ENCODE measurements at regions not wholly inside any gene's neighbourhood (a gene's known extent, or its start where the extent isn't known, plus 50 kb on each side); places are given as distances from the start of the nearest gene placed in this dataset.

DNA sequence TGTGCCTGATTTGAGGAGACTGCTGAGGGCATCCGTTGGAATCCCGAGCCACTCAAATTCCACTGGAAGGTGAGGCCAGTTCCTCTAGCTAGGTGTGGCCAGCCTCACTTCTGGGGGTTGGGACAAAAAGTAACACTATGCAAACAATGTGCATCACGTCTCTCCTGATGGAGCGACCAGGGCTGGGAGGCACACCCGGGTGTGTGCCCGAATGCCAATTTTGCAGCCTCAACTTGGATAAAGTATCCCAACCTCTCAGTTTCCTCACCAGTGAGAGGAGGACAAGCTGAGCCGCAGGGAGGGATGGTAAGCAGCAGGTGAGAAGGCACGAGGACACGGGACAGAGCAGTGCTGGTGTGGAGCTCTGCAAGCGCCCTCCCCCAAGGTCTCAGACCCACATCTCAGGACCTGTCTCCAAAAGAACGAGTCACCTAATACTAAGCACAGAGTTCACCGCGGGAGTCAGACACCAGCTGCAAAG lies 218.3 kb downstream of the HAUS1 start:
- TF ChIP-seq POLR2A (IDR thresholded peaks at IDR 0.05; ENCODE audit: borderline replicate concordance, extremely low read depth, insufficient read depth, insufficient read length) (no peak), TCF7L2 (IDR thresholded peaks at IDR 0.05; ENCODE audit: borderline replicate concordance, extremely low read depth, insufficient read depth, insufficient read length) (no peak), EZH2 (IDR thresholded peaks at IDR 0.05) (no peak), POLR2AphosphoS5 (IDR thresholded peaks at IDR 0.05; ENCODE audit: low read depth, low read length) (no peak), JUND (IDR thresholded peaks at IDR 0.05) (no peak), EZH2phosphoT487 (IDR thresholded peaks at IDR 0.05; ENCODE audit: borderline replicate concordance) (no peak), CBX3 (IDR thresholded peaks at IDR 0.05; ENCODE audit: low read depth) (no peak), FOSL1 (IDR thresholded peaks at IDR 0.05; ENCODE audit: low read depth) (no peak), RAD21 (IDR thresholded peaks at IDR 0.05; ENCODE audit: low read depth) (no peak)
- TF ChIP-seq, protein P1, sequence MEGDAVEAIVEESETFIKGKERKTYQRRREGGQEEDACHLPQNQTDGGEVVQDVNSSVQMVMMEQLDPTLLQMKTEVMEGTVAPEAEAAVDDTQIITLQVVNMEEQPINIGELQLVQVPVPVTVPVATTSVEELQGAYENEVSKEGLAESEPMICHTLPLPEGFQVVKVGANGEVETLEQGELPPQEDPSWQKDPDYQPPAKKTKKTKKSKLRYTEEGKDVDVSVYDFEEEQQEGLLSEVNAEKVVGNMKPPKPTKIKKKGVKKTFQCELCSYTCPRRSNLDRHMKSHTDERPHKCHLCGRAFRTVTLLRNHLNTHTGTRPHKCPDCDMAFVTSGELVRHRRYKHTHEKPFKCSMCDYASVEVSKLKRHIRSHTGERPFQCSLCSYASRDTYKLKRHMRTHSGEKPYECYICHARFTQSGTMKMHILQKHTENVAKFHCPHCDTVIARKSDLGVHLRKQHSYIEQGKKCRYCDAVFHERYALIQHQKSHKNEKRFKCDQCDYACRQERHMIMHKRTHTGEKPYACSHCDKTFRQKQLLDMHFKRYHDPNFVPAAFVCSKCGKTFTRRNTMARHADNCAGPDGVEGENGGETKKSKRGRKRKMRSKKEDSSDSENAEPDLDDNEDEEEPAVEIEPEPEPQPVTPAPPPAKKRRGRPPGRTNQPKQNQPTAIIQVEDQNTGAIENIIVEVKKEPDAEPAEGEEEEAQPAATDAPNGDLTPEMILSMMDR (IDR thresholded peaks at IDR 0.05 in 2 of 3, conservative IDR thresholded peaks at IDR 0.05 in 1 of 3; ENCODE audit: borderline replicate concordance in 1 of 3, insufficient read depth in 1 of 3, low read depth in 2 of 3, low read length in 2 of 3), result no peak
- TF ChIP-seq, protein P2, sequence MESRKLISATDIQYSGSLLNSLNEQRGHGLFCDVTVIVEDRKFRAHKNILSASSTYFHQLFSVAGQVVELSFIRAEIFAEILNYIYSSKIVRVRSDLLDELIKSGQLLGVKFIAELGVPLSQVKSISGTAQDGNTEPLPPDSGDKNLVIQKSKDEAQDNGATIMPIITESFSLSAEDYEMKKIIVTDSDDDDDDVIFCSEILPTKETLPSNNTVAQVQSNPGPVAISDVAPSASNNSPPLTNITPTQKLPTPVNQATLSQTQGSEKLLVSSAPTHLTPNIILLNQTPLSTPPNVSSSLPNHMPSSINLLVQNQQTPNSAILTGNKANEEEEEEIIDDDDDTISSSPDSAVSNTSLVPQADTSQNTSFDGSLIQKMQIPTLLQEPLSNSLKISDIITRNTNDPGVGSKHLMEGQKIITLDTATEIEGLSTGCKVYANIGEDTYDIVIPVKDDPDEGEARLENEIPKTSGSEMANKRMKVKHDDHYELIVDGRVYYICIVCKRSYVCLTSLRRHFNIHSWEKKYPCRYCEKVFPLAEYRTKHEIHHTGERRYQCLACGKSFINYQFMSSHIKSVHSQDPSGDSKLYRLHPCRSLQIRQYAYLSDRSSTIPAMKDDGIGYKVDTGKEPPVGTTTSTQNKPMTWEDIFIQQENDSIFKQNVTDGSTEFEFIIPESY (IDR thresholded peaks at IDR 0.05; ENCODE audit: extremely low read depth, insufficient replicate concordance, low read length), result no peak

Data from HCT116 (cell line).